GM12872 (cell line): ENCODE measurements at regions not wholly inside any gene's neighbourhood (a gene's known extent, or its start where the extent isn't known, plus 50 kb on each side); places are given as distances from the start of the nearest gene placed in this dataset.

Experiments
- CTCF ChIP-seq: IDR thresholded peaks from 3 replicates; pipeline ENCODE4 v1.5.1; 2011; ENCODE audit warnings: low read depth, mild to moderate bottlenecking, low read length, moderate library complexity; ENCODE audit not compliant: insufficient read depth

- TF ChIP-seq CTCF: no peak
Measured at GRCh38 chr6:72457738-72458137, 164.1 kb upstream of the KCNQ5 start.

GRCh38 chr6:72458521-72458920, 163.3 kb upstream of the KCNQ5 start:
- TF ChIP-seq CTCF: no peak

GRCh38 chr6:72461144-72461543, 160.7 kb upstream of the KCNQ5 start:
- TF ChIP-seq CTCF: no peak

GRCh38 chr6:72464246-72464645, 157.6 kb upstream of the KCNQ5 start:
- no peak for TF ChIP-seq CTCF

- no peak for TF ChIP-seq CTCF
Measured at GRCh38 chr6:72464791-72465691, 156.8 kb upstream of the KCNQ5 start.

GRCh38 chr6:72466471-72466870, 155.4 kb upstream of the KCNQ5 start:
- no peak for TF ChIP-seq CTCF

- no peak for TF ChIP-seq CTCF
Measured at GRCh38 chr6:72466971-72467566, 154.8 kb upstream of the KCNQ5 start.
